ENCODE measurements at regions not wholly inside any gene's neighbourhood (a gene's known extent, or its start where the extent isn't known, plus 50 kb on each side); places are given as distances from the start of the nearest gene placed in this dataset.

- H3K23ac ChIP-seq (ENCODE audit: insufficient read length, low read depth, low read length): no peak overlapping the region
- no peaks in the 10 kb centered on the region for H3K27me3 ChIP-seq (ENCODE audit: insufficient read depth, low read length)
- WGBS (ENCODE audit: extremely low coverage, insufficient read length, low lambda C conversion rate): no CpG with 5 or more reads among the region's 1 CpG
Observed at GRCh38 chr6:86017236-86017635, 374.6 kb upstream of the SYNCRIP start.

More at GRCh38 chr6:86017236-86017635, 374.6 kb upstream of the SYNCRIP start:
- Histone ChIP-seq H4K20me1 (ENCODE audit: control insufficient read depth, insufficient read depth, insufficient read length) (no peaks in the 10 kb centered on the region), H3K4me1 (ENCODE audit: insufficient read depth, low read length) (no peaks in the 10 kb centered on the region), H2BK20ac (ENCODE audit: low read depth, low read length, poor library complexity, severe bottlenecking) (no peak overlapping the region), H3K14ac (ENCODE audit: insufficient read depth, low read length) (no peak overlapping the region), H2AK5ac (ENCODE audit: insufficient read length, low read length) (no peak overlapping the region), H4K5ac (ENCODE audit: insufficient read length, low read depth, low read length) (no peak overlapping the region), H4K91ac (ENCODE audit: insufficient read length, low read depth, low read length) (no peak overlapping the region), H4K8ac (replicated peaks; ENCODE audit: insufficient read length, low read depth, low read length) (no peak overlapping the region), H2BK120ac (ENCODE audit: low read depth, low read length, poor library complexity, severe bottlenecking) (no peak overlapping the region), H2BK15ac (ENCODE audit: low read depth, low read length) (no peak overlapping the region), H2BK5ac (ENCODE audit: insufficient read length, low read length) (no peak overlapping the region), H3K56ac (ENCODE audit: insufficient read length, low read depth, low read length) (no peak overlapping the region), H2BK12ac (ENCODE audit: insufficient read length, low read depth, low read length) (no peak overlapping the region), H3K9me3 (ENCODE audit: control insufficient read depth, low read depth, low read length) (no peaks in the 10 kb centered on the region), H3K79me1 (ENCODE audit: insufficient read depth, low read depth, low read length, poor library complexity, severe bottlenecking) (no peaks in the 10 kb centered on the region), H3K23me2 (ENCODE audit: insufficient read length, low read depth, low read length, poor library complexity, severe bottlenecking) (no peaks in the 10 kb centered on the region), H3K4me2 (ENCODE audit: insufficient read depth, insufficient read length, low read length) (no peak overlapping the region), H3K18ac (ENCODE audit: insufficient read length, low read depth, low read length) (no peak overlapping the region), H3T11ph (ENCODE audit: low read length) (no peak overlapping the region), H2AFZ (ENCODE audit: low read length) (no peak overlapping the region), H3K9ac (ENCODE audit: extremely low read depth, insufficient read length, low read length) (no peak overlapping the region), H3K4ac (ENCODE audit: low read depth, low read length) (no peak overlapping the region), H3K79me2 (ENCODE audit: insufficient read depth, low read length) (no peaks in the 10 kb centered on the region), H3K27ac (ENCODE audit: insufficient read length, low read depth, low read length) (no peak overlapping the region)
- H3K27ac Mint-ChIP-seq: no peak overlapping the region
- no peak overlapping the region for H3K4me3 Mint-ChIP-seq
- no peaks in the 10 kb centered on the region for H3K27me3 Mint-ChIP-seq (ENCODE audit: low read depth)
- no peak for TF ChIP-seq CTCF (conservative IDR thresholded peaks at IDR 0.05)
- no peak for DNase-seq
- H3K4me1 Mint-ChIP-seq: peaks cover 4 to 5% of the 10 kb centered on the region in 2 experiments; a peak in 3 of 4 replicates
- H3K36me3 Mint-ChIP-seq (ENCODE audit: insufficient read depth in 1 of 3, low read depth in 3 of 3): no peaks in the 10 kb centered on the region; a peak in 1 of 7 replicates
- H3K9me3 Mint-ChIP-seq: no peaks in the 10 kb centered on the region
